CD4-positive, alpha-beta T cell treated with Interleukin-2 at 100 ng/mL for 4 hours (primary cell): ENCODE measurements at regions not wholly inside any gene's neighbourhood (a gene's known extent, or its start where the extent isn't known, plus 50 kb on each side); places are given as distances from the start of the nearest gene placed in this dataset.

ENCODE experiments used
- DNase-seq: peaks from one replicate; pipeline ENCODE4 v3.0.0-alpha.2; 2020; ENCODE audit warnings: low spot score

DNA sequence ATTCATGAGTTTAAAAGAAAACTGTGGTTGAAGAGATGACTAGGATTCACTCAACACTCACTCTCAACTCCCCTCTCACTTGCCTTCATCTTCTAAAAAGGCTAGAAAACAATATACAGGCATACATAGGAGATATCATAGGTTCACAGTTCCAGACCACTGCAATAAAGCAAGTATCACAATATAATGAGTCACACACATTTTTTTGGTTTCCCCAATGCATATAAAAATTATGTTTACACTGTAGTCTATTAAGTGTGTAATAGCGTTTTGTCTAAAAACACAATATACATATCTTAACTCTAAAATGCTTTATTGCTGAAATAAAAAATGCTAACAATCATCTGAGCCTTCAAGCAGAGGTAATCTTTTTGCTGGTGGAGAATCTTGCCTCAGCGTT lies 104.9 kb upstream of the PDE1C start:
- DNase-seq = no peak

DNA sequence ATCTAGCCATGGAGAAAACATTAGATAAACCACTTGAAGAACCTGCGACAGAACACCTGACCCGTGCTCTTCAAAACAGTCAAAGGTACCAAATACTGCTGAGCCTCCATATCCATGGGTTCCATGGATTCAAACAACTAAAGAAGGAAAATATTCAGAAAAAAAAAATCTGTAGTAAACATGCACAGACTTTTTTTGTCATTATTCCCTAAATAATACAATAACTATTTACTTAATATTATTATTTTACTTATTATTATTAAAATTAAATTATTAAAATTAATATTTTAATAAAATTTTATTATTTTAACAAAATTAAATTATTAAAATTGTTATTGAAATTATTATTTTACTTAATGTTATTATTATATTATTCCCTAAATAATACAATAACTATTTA lies 101.0 kb upstream of the PDE1C start:
- no peak for DNase-seq

DNA sequence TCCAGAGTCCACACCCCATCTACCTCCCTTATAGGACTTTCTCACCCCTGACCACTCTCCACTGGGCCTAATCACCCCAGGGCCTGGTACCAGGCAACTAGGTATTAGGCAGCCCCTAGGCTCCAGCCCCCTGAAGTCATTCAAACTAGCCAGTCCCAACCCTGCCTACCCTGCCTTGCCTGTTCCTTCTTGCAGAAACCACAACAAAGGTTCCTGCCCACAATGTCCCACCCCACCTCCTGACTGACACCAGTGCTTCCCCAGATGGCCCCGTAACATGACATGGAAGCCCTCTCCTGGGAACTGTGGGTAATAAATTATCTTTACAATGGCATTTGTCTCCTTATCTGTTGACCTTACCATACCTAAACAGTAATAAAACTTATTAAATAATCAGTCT lies 100.6 kb upstream of the PDE1C start:
- DNase-seq = no peak

DNA sequence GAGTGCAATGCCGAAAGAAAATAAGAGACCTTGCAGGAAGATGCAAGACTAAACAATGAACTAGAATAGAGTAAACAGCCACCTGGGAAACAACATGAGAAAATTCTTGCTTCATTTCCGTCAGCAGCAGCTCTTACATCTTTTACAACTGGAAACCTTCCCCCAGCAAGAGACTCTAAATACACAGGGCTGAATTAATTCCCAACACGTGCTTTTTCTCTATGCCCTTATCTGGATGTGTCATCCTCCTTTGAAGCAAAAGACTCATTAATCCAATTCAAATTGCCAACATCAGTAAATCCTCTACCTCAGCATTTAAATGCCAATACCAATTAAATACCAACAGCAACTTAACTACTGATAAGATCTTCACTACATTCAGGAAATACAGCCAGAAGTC lies 99.0 kb upstream of the PDE1C start:
- DNase-seq = no peak

DNA sequence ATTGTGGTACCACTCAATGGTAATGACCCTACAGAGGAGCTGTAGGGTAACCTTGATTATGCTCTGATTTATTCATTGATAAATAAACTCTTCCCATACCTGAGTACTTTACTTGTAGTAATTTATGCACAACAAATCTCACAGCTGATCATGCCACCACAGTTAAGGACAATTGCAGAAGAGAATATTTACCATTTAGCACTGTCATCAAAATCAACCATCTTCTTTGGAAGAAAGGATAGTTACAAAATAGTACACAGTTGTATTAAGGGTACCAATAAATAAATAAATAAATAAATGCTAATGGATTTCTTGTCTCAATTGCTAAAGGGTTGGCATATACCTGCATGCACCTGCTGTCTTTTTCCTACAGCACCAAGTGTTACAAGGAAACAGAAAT lies 97.6 kb upstream of the PDE1C start:
- no peak for DNase-seq

DNA sequence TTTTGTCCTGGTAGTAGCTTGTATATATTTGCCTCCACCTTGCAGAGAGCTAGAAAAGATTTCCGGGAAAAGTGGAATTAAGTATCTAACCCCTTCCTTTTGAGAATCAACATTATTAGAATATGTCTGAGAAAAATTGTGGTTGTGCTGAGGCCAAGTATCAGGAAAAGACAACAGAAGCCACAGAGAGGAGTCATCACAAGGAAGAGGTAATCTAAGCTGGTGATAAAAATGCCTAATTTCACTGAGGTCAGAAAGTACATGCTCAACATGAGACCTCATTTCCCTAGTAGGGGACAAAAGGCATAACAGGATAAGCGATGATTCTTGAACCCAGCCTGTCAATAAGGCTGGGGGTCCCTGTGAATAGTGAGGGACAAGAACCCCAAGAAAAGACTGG lies 97.0 kb upstream of the PDE1C start:
- no peak for DNase-seq

DNA sequence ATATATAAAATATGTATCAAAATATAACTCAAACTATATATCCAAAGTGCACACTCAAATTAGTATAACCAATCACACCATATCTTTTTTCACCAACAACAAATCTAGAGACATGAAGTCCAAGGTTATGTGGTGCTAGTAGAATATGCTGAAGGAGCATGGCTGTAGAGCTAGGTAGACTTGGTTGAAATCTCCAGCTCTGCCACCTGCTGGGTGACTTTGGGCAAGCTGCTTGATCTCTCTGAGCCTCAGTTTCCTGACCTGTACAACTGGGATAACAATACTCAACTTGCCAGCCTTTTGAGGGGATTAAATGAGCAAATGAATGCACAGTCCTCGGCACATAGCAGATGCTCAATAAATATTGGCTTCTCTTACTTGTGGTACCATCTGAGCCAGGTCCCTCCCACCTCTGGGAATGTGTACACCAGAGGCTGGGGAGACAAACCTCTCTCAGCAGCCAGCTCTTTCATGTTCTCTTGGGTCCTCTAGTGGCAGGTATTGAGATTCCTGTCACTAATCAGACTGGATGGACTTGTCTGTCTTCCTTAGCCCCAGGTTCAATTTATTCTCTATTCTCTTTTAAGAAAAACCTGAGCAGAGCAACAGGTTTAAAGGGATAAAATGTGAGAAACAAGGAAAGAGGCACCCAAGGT lies 94.3 kb upstream of the PDE1C start:
- no peak for DNase-seq

DNA sequence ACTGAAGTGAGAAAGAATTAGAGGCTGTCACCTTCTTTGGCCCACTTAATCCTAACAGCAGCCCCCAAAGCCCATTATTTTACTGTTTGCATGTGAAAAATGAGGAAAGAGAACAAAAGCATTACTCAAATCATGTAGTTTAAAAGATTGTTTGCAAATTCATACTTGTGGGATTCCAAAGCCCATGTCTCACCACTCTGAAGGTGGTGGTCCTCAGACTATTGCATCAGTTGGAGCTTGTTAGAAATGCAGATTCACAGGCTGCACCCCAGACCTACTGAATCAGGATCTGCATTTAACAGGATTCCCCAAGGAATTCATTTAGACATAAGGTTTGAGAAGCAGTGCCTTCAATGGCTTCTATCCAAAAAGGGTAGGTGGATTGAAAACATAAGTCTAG lies 93.7 kb upstream of the PDE1C start:
- DNase-seq = no peak

DNA sequence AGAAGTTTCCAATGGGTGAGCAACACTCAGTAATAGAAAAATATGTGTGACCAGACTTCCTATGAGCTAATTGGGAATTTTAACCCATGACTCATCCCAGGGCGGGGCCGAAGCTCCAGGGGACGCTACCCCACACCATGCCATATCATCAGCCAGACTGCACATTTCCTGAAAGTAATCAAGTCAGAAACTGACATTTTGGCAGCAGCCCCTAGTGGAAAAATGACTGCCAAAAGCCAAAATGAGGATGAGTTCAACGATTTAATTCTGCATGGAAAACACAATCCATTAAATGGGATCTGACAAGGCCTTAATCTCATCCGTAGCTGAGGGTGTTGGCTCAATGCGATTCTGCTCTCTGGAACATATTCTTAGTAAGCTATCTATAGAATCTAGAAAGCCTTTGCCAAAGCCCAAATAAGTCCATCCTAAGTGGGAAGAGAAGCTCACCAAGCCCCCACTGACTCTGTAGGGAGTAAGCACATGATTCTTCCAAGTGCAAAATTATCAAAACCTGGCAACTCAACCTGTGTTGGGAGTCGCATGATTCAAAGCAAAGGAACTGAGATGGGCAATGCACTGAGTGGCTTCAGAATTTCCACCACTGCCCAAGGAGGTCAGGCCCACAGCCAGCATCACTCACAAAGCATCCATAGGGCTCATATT lies 93.1 kb upstream of the PDE1C start:
- DNase-seq = no peak

DNA sequence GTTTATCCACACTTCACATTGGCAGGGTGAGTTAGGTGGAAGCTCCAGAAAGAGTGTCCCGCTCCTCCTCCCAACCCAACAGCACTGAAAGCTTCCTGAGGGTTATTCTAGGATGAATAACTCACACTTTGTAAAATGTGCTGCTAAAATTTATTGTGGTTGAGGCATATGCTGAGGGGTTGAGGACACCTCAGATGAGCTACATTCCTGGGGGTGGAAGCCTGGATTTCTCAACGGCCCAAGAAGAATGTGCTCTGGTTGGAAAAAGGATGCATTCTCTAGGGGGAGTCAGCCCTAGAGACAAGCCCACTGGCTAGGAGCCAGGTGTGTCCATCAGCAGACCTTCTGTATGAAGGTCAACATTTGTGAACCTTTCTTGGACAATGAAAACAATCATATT lies 91.5 kb upstream of the PDE1C start:
- no peak for DNase-seq

DNA sequence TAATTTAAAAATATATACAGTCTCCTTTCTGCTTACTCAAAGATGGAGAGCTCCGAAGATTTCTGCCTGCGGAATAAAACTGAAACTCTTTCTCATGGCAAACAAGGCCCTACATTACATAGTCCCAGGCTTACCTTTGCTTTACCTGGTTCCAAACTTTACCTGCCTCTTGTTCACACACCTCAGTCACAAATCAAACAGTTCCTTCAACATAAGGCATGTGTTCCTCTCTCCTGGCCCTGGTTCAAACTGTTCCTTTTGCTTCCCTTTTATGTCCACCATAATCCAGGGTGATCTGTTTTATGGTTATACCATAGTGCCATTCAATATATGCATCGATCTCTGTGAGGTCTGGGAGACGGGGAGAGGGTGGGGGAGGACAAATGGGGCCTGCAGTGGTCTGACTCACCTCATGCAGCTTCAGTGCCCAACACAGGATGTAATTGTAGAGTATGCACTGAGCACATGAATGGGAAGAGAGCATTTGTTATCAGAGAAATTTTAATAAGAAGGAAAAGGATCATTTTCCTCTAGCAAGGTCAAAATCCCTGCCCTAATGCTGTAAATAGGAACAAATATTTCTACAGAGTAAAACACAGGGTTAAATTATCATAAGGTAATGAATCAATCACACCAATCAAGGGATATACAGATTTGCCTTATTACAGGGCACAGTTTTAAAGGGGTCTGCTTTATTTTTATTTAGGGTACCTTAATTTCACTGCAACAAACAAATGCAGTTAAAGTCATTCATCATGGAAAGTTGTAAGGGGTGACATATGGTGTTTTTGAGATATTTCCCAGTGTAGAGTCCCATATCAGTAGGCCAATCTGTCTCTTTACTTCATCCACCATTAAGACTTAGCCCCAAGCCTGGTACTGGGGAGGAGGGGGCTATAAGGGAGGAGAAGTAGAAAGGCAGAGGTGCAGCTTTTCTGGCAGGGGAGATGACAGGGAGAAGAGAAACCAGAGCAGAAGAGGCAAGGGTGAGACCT lies 88.8 kb upstream of the PDE1C start:
- DNase-seq = no peak

DNA sequence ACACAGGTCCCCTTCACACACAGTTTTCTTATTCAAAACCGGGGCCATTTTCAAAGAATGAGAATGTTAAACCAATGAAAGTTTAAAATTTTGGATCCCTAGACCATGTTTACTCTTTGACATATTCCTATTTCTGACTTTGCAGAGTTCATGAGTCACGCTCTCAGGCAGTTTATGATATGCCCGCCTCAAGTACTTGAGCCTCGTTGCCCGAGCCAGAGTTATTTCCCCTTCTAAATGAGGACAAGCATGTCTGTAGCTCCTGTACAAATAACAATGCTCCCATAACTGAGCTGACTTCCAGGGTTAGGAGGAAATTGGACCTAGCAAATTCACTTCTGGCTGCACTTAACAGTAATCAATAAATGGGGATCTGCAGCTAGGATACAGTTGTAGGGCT lies 87.9 kb upstream of the PDE1C start:
- no peak for DNase-seq

DNA sequence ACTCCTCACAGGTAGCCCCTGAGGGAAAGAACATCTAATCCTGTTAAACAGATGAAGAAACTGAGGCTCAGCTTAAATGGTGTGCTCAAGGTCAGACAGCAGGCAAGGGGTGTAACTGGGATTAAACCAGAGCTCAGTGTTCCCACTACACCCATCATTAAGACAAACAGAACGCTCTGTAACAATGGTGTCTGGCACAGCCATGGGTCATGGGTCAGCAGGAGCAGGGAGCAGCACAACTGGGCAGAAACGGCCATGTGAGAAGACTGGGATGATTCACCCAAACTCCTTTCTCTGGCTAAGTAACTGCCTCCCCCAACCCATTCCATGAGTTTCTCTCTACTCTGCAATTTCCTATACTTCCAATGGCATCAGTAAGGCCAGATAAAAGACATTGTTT lies 85.5 kb upstream of the PDE1C start:
- DNase-seq = no peak

DNA sequence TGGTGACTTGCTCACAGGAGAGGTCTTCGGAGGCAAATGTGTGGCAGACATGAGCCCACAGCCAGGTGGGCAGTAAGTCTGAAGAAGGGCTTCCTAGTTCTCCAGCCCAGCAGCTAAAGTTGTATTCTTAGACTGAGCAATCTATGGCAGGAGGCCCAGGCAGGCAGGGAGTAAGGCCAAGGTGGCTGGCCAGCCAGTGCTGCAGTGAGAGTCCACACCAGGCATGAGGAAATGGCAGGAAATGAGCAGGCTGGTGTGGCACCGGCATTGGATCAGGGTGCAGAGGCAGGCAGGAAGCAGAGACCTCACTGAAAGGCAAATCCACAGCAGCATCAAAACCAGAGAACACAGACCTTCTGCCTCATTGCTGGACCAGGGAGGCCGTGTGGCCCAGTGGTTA lies 84.6 kb upstream of the PDE1C start:
- no peak for DNase-seq

DNA sequence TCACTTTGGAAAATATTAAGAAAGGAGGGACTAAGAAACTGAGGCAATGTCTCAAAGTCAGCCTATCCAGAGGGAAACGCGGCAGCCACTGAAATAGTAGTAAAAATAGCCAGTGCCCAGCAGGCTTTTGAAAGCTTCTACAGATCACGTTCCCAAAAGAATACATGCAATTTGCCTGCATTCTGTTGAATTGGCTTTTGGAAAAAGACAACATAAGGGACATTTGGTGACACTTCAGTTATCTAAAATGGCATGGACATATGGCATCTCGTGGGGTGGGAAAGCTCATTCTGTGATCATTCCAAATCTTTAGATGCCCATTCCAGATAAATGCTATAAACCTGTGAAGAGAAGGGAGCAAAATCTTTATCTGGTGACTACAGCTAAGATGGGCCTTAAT lies 82.8 kb upstream of the PDE1C start:
- no peak for DNase-seq

DNA sequence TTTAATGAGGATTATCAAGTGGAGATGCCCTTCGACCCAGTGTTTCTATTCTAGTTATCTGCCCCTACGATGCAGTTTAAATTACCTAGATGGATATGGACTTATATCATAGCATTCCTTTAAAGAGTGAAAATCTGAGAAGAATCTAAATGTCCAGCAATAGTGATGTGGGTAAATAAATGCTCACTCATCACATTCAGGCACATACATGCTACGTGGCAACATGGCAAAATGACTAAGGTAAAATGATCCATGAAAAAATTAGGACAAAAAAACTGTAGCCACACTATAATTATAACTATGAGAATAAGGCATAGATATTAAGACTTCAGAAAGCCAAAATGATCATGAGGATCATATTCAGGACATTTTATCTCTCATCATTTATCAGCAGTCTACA lies 82.4 kb upstream of the PDE1C start:
- no peak for DNase-seq

DNA sequence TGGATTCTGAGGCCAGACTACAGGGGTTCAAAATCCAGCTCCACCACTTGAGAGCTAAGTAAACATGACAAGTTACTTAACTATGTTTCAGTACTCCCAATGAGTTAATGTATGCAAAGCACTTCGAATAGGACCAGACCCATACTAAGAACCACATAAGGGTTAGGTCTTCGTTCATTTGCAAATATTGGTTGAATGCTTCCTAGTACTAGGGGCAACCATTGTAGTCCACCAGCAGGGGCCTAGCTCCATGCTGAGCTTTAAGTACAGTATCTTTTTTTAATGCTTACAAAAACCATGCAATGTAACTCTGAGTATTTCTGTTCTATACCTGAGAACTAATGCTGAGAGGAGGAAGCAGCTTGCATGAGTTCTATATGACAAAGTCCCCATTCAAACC lies 80.4 kb upstream of the PDE1C start:
- DNase-seq = no peak

DNA sequence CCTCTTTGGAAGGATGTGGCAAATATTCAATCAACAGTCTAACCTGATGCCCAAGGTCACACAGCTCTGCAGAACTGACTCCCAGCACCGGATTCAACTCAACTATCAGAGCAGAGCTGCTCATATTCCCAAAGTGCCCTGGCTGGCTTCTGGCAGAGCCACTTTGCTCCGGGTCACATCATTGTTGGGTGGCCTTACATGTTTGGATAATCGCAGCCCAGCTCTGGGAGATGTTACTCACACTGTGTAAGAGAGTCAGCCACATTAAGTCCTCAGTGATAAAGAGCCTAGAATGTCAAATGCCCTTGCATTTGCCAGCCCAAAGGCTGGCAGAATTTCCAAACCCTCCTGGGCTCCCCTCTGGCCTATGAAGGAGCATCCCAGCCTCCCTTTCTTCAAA lies 79.8 kb upstream of the PDE1C start:
- no peak for DNase-seq

DNA sequence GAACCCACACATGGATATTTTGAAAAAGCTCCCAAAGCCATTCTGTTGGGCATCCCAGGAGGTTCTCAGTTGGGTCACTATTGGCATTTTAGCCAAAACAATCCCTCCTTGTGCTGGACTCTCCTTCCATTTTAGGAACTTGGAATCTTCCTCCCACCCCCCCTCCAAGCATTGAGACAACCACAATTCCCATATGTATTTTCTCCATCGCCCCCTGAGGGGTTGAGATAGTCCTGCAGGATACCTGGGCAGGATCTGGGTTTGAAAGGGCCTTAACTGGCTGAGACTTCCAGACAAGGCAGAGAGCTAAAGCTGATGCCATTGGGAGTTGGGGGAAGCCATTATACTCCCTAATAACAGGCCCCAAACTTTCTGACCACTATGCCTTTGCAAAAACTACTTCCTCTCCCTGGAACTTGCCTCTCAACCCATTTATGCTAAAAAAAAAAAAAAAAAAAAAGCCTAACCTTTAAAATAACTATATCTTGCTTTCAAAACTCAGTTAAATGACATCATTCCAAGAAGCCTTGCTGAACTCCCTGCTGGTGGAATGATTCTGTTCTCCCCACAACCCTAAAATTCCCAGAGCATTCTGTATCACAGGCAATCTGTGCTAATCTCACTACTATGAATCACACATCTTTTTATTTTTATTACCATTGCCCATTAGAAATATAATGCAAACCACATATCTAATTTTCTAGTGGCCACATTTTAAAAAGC lies 77.5 kb upstream of the PDE1C start:
- DNase-seq = no peak

DNA sequence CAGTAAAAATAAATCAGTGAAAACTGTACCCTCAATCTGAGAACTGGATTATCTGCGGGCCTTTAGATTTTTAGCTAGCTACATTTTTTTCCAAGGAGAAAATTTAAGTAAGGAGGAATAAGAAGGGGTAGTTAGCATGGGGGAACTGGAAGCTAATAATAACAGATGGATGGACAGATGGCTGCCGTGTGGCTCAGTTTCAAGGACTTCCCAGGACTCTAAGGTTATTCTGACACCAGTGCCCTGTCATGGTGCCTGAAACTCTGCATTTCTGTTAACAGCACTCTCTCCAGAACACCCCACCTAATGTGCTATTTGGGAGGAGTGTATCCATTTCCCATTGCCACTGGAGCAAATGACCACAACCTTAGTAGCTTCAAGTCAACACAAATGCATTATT lies 75.7 kb upstream of the PDE1C start:
- no peak for DNase-seq

DNA sequence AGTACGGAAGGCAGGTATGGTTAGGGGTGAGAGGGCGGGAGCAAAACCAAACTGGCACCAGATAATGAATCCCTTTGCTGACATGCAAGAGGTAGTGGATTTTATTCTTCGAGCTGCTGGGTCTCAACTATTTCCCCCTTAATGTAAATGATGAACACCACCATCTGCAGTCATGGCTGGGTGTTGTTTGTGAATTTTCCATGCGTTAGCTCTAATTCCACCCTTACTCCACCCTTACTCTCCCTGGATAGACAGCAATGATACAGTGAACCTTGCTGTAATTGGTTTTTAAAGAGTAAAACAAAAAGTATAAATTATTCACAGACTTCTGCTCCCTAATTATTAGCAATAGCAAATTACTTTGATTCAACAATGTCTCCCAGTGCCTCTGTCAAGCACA lies 74.5 kb upstream of the PDE1C start:
- DNase-seq = no peak

DNA sequence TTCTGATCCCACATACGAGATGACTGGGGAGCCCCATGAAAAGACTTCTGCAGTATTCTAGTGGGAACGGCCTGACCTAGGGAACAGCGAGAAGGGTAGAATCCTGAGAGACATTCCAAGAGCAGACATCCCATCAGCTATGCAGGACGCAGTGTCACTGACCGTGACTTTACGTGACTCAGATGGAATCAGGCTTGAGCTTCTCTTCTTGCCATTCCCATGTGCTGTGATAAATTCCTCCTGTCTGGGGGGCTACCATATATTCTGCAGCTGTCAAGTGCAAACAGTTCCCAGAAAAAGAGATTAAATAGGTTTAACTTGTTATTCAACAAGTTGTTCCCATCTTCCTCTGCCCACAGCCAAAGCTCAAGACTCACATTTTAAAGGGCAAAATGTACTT lies 73.1 kb upstream of the PDE1C start:
- DNase-seq = no peak

DNA sequence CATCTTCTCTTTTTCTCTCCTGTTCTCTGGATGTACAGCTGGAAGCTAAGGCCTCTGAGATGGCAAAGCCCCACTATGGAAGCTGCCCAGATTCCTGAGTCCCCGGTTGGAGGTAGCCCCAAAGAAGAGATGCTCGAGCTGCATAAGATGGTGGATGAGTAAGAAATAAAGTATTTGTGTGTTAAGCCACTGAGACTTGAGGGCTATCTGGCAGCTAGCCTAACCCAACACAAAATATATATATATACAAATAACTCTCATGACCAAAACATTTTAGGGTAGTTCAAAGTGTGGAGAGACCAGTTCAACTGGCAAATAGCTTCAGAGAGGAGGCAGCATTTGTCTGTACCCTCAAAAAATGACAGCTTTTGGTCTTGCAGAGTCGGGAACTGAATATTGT lies 72.4 kb upstream of the PDE1C start:
- no peak for DNase-seq
